Sigmoid colon (tissue), 6 donors: ENCODE measurements at regions not wholly inside any gene's neighbourhood (a gene's known extent, or its start where the extent isn't known, plus 50 kb on each side); places are given as distances from the start of the nearest gene placed in this dataset.

ENCODE experiments used
- DNase-seq: peaks from one replicate; pipeline ENCODE4 v3.0.0-alpha.2; 2019
- H3K27ac ChIP-seq, 4 donors: fragments of 200-600 bp; sonication (generic); one replicate each; pipeline ENCODE4 v1.5.1; 2016 to 2019; ENCODE audit warnings: mild to moderate bottlenecking in 1 of 4
- H3K27me3 ChIP-seq, 3 donors: fragments of 200-600 bp; sonication (generic); one replicate each; pipeline ENCODE4 v1.5.1; 2019; ENCODE audit warnings: mild to moderate bottlenecking in 1 of 3
- H3K36me3 ChIP-seq, 4 donors: fragments of 200-600 bp; sonication (generic); one replicate each; pipeline ENCODE4 v1.5.1; 2016 to 2019
- H3K4me1 ChIP-seq, 4 donors: fragments of 200-600 bp; sonication (generic); one replicate each; pipeline ENCODE4 v1.5.1; 2017 to 2019
- H3K4me3 ChIP-seq, 4 donors: fragments of 200-600 bp; sonication (generic); one replicate each; pipeline ENCODE4 v1.5.1; 2017 to 2019; ENCODE audit warnings: mild to moderate bottlenecking in 2 of 4, moderate library complexity in 1 of 4
- H3K9me3 ChIP-seq, 4 donors: fragments of 200-600 bp in 3 of 4; sonication (generic) in 3 of 4; one replicate each; pipeline versions ENCODE4 v1.5.1 to v1.6.1; 2013 to 2019
- EP300 ChIP-seq, 4 donors: sonication (generic); formaldehyde crosslinking; IDR thresholded peaks; one replicate each; pipeline ENCODE4 v1.6.1; 2017; ENCODE audit warnings: antibody characterized with exemption in 4 of 4
- POLR2A ChIP-seq, 2 donors: fragments of 450-650 bp; IDR thresholded peaks; one replicate each; pipeline ENCODE4 v1.6.1; 2016; ENCODE audit warnings: antibody characterized with exemption in 2 of 2, mild to moderate bottlenecking in 2 of 2, moderate library complexity in 2 of 2
- POLR2AphosphoS5 ChIP-seq, 4 donors: sonication (generic); formaldehyde crosslinking; IDR thresholded peaks; one replicate each; pipeline ENCODE4 v1.6.1; 2017; ENCODE audit warnings: antibody characterized with exemption in 4 of 4
- WGBS, 2 donors: extraction: QIAGEN DNeasy Blood & Tissue Kit; methylation state at CpG; one replicate each; pipeline ENCODE4 v1.1.7; 2013; 5-methylcytosine and 5-hydroxymethylcytosine counted together
- intact Hi-C: fragments of 100-400 bp; cut with DNase I; formaldehyde crosslinking; loops from one replicate; pipeline ENCODE4 v1.15.1; 2023
- TF ChIP-seq, protein P1 (sequence below), 4 experiments: fragments of 450-650 bp in 3 of 4; fragments of 200-600 bp in 1 of 4; IDR thresholded peaks; one replicate each; pipeline ENCODE4 v1.5.1; 2016 to 2019; ENCODE audit warnings: antibody characterized with exemption in 4 of 4, mild to moderate bottlenecking in 3 of 4, moderate library complexity in 2 of 4
- donor health status: healthy with polysubstance abuse.
- donor health status: healthy.

DNA sequence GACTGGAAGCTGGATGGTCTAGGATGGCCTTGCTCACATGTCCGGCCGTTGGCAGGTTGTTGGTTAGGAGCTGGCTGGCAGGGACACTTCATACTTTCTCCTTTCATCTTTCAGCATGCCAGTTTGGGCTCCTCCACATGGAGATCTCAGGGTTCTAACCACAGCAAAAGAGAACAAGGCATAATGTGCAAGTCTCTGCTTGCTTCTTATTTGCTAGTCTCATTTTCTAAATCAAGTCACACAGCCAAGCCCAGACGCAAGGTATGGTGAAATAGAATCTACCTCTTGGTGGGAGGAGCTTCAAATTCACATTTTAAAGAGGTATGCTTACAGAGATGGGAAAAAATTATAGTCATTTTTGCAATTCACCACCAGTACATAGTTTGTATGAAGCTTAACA is 69.1 kb upstream of the NAP1L1 start:
- no peaks in the 10 kb centered on the region for H3K27me3 ChIP-seq
- 82 to 86% methylated on average over 3 of the region's 3 CpGs for WGBS, 2 donors
- intact Hi-C loops, result no loop called here
- no peak overlapping the region for H3K4me3 ChIP-seq
- no peak for DNase-seq
- no peaks in the 10 kb centered on the region for H3K4me1 ChIP-seq
- H3K27ac ChIP-seq, result no peak overlapping the region
- no peak for TF ChIP-seq POLR2A (IDR thresholded peaks at IDR 0.05)
- H3K9me3 ChIP-seq, result no peaks in the 10 kb centered on the region
- H3K36me3 ChIP-seq, result no peaks in the 10 kb centered on the region

- 59 to 79% methylated on average over 4 of the region's 4 CpGs for WGBS, 2 donors
- intact Hi-C loops, result no loop called here
- H3K27ac ChIP-seq, result no peak overlapping the region
- no peak overlapping the region for H3K4me3 ChIP-seq
- no peaks in the 10 kb centered on the region for H3K27me3 ChIP-seq
- H3K9me3 ChIP-seq, result no peaks in the 10 kb centered on the region
- H3K4me1 ChIP-seq, result no peaks in the 10 kb centered on the region
- no peaks in the 10 kb centered on the region for H3K36me3 ChIP-seq
- TF ChIP-seq POLR2A (IDR thresholded peaks at IDR 0.05) (no peak), EP300 (IDR thresholded peaks at IDR 0.05) (no peak), POLR2AphosphoS5 (IDR thresholded peaks at IDR 0.05) (no peak)
- TF ChIP-seq, protein P1, sequence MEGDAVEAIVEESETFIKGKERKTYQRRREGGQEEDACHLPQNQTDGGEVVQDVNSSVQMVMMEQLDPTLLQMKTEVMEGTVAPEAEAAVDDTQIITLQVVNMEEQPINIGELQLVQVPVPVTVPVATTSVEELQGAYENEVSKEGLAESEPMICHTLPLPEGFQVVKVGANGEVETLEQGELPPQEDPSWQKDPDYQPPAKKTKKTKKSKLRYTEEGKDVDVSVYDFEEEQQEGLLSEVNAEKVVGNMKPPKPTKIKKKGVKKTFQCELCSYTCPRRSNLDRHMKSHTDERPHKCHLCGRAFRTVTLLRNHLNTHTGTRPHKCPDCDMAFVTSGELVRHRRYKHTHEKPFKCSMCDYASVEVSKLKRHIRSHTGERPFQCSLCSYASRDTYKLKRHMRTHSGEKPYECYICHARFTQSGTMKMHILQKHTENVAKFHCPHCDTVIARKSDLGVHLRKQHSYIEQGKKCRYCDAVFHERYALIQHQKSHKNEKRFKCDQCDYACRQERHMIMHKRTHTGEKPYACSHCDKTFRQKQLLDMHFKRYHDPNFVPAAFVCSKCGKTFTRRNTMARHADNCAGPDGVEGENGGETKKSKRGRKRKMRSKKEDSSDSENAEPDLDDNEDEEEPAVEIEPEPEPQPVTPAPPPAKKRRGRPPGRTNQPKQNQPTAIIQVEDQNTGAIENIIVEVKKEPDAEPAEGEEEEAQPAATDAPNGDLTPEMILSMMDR (IDR thresholded peaks at IDR 0.05), result no peak
- no peak for DNase-seq
Observed at GRCh38 chr12:76152181-76152807, 67.8 kb upstream of the NAP1L1 start.

GRCh38 chr12:76144245-76144549 is 59.7 kb upstream of the NAP1L1 start:
- H3K4me1 ChIP-seq, result no peaks in the 10 kb centered on the region
- no peak overlapping the region for H3K4me3 ChIP-seq
- no peaks in the 10 kb centered on the region for H3K36me3 ChIP-seq
- H3K27me3 ChIP-seq, result no peaks in the 10 kb centered on the region
- DNase-seq, result no peak
- intact Hi-C loops, result no loop called here
- TF ChIP-seq, protein P1 (IDR thresholded peaks at IDR 0.05), result no peak
- TF ChIP-seq EP300 (IDR thresholded peaks at IDR 0.05) (no peak), POLR2A (IDR thresholded peaks at IDR 0.05) (no peak), POLR2AphosphoS5 (IDR thresholded peaks at IDR 0.05) (no peak)
- no peaks in the 10 kb centered on the region for H3K9me3 ChIP-seq
- no peak overlapping the region for H3K27ac ChIP-seq
- 44 to 54% methylated on average over 1 of the region's 1 CpG for WGBS, 2 donors

GRCh38 chr12:76143343-76144244 is 59.1 kb upstream of the NAP1L1 start:
- Histone ChIP-seq H3K4me3 (no peak overlapping the region), H3K27ac (no peak overlapping the region), H3K9me3 (peaks cover 0 to under 1% (median 0%) of the 10 kb centered on the region in 4 donors), H3K4me1 (no peaks in the 10 kb centered on the region), H3K36me3 (no peaks in the 10 kb centered on the region), H3K27me3 (no peaks in the 10 kb centered on the region)
- no peak for DNase-seq
- intact Hi-C loops, result no loop called here
- TF ChIP-seq POLR2A (IDR thresholded peaks at IDR 0.05) (no peak), EP300 (IDR thresholded peaks at IDR 0.05) (no peak), POLR2AphosphoS5 (IDR thresholded peaks at IDR 0.05) (no peak)
- TF ChIP-seq, protein P1 (IDR thresholded peaks at IDR 0.05), result no peak
- 50 to 53% methylated on average over 6 of the region's 6 CpGs for WGBS, 2 donors

DNA sequence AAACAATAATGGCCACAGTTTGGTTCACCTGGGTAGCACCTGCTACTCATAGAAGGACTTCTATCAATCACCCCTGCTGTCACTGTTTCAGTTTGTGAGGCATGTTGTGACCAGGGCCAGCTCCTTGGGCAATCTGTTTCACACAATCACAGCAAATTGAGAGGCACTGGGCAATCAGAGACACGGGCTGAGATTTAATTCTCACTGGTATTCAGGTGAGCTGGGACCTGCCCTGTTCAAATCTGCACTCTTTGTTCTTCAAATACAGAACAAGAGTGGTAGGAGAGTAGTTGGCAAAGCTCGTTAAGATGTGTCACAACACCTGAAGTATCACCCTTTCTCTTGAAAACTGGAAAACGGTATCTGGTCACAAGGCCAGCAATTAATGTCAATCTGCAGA is 57.8 kb upstream of the NAP1L1 start:
- no peak for DNase-seq
- TF ChIP-seq POLR2A (IDR thresholded peaks at IDR 0.05) (no peak), POLR2AphosphoS5 (IDR thresholded peaks at IDR 0.05) (no peak), EP300 (IDR thresholded peaks at IDR 0.05) (no peak)
- TF ChIP-seq, protein P1 (IDR thresholded peaks at IDR 0.05), result no peak
- H3K27ac ChIP-seq, result no peak overlapping the region
- H3K4me3 ChIP-seq, result no peak overlapping the region
- intact Hi-C loops, result no loop called here
- no peaks in the 10 kb centered on the region for H3K27me3 ChIP-seq
- H3K36me3 ChIP-seq, result no peaks in the 10 kb centered on the region
- no peaks in the 10 kb centered on the region for H3K4me1 ChIP-seq
- 61 to 84% methylated on average over 3 of the region's 3 CpGs for whole genome bisulfite sequencing, 2 donors
- H3K9me3 ChIP-seq, result peaks cover 0 to 2% (median 0%) of the 10 kb centered on the region in 4 donors
